Left lung (tissue), 4 donors: ENCODE measurements at regions not wholly inside any gene's neighbourhood (a gene's known extent, or its start where the extent isn't known, plus 50 kb on each side); places are given as distances from the start of the nearest gene placed in this dataset.

ENCODE experiments used
- ATAC-seq: fragments of 200-7000 bp; cut with Tn5 transposase; one replicate; pipeline ENCODE4 v1.9.1; 2020; ENCODE audit warnings: moderate library complexity
- DNase-seq, 4 donors: peaks; one replicate each; pipeline ENCODE4 v3.0.0-alpha.2; 2013 to 2020
- H3K27ac ChIP-seq, 2 donors: fragments of 200-600 bp; sonication (generic) in 1 of 2; one replicate each; pipeline versions ENCODE4 v1.5.0 to v1.8.0; 2020 to 2021
- H3K27me3 ChIP-seq, 2 donors: fragments of 200-600 bp; sonication (generic) in 1 of 2; one replicate each; pipeline versions ENCODE4 v1.5.0 to v1.8.0; 2020 to 2021
- H3K36me3 ChIP-seq, 2 donors: fragments of 200-600 bp; sonication (generic) in 1 of 2; one replicate each; pipeline versions ENCODE4 v1.5.0 to v1.8.0; 2020 to 2021
- H3K4me1 ChIP-seq, 2 donors: fragments of 200-600 bp; one replicate each; pipeline ENCODE4 v1.8.0; 2021
- H3K4me3 ChIP-seq, 2 donors: fragments of 200-600 bp; sonication (generic) in 1 of 2; one replicate each; pipeline versions ENCODE4 v1.5.0 to v1.8.0; 2020 to 2021; ENCODE audit warnings: mild to moderate bottlenecking in 1 of 2
- H3K9me3 ChIP-seq, 2 donors: fragments of 200-600 bp; sonication (generic) in 1 of 2; one replicate each; pipeline versions ENCODE4 v1.5.0 to v1.8.0; 2020 to 2021
- CTCF ChIP-seq, 2 donors: fragments of 200-600 bp; sonication (generic) in 1 of 2; IDR thresholded peaks; one replicate each; pipeline versions ENCODE4 v1.5.0 to v1.8.0; 2021; ENCODE audit warnings: antibody characterized with exemption in 2 of 2
- intact Hi-C, 2 donors: fragments of 100-400 bp; cut with DNase I; formaldehyde crosslinking; loops; one replicate each; pipeline versions ENCODE4 v1.11.2 to v1.14.2; 2022
- donor health status: DM: no; HTN: yes; CAD: no.
- donor health status: DM: no; HTN: no; CAD: no.

- Histone ChIP-seq H3K9me3 (peaks cover 0 to 5% of the 10 kb centered on the region in 2 donors), H3K4me1 (no peaks in the 10 kb centered on the region), H3K27ac (no peak overlapping the region), H3K27me3 (no peaks in the 10 kb centered on the region), H3K36me3 (no peaks in the 10 kb centered on the region), H3K4me3 (no peak overlapping the region)
- TF ChIP-seq CTCF (IDR thresholded peaks at IDR 0.05): no peak
- no peak for DNase-seq
- ATAC-seq: no peak
- intact Hi-C loops: no loop called here
These were observed 98.7 kb downstream of the QPCT start for GRCh38 chr2:37443082-37443481.

- no peak for DNase-seq
- intact Hi-C loops: no loop called here
- ATAC-seq: no peak
- no peaks in the 10 kb centered on the region for H3K4me1 ChIP-seq
- H3K36me3 ChIP-seq: no peaks in the 10 kb centered on the region
- no peak overlapping the region for H3K27ac ChIP-seq
- H3K4me3 ChIP-seq: no peak overlapping the region
- no peaks in the 10 kb centered on the region for H3K27me3 ChIP-seq
- no peaks in the 10 kb centered on the region for H3K9me3 ChIP-seq
- TF ChIP-seq CTCF (IDR thresholded peaks at IDR 0.05): no peak
These were observed 103.0 kb downstream of the QPCT start for GRCh38 chr2:37447446-37447845.

- Histone ChIP-seq H3K9me3 (no peaks in the 10 kb centered on the region), H3K36me3 (no peaks in the 10 kb centered on the region), H3K27me3 (no peaks in the 10 kb centered on the region), H3K4me1 (no peaks in the 10 kb centered on the region), H3K4me3 (no peak overlapping the region), H3K27ac (no peak overlapping the region)
- ATAC-seq (no peak), DNase-seq (no peak)
- intact Hi-C loops: no loop called here
- no peak for TF ChIP-seq CTCF (IDR thresholded peaks at IDR 0.05)
These were observed 104.1 kb downstream of the QPCT start for GRCh38 chr2:37448342-37449120.

- Histone ChIP-seq H3K36me3 (no peaks in the 10 kb centered on the region), H3K9me3 (no peaks in the 10 kb centered on the region), H3K27ac (no peak overlapping the region), H3K27me3 (no peaks in the 10 kb centered on the region), H3K4me1 (no peaks in the 10 kb centered on the region), H3K4me3 (no peak overlapping the region)
- no peak for TF ChIP-seq CTCF (IDR thresholded peaks at IDR 0.05)
- no peak for DNase-seq
- intact Hi-C loops: no loop called here
- peak; percentile 33 for ATAC-seq
These were observed 105.4 kb downstream of the QPCT start for GRCh38 chr2:37449761-37450296.

- H3K36me3 ChIP-seq: no peaks in the 10 kb centered on the region
- H3K27ac ChIP-seq: no peak overlapping the region
- DNase-seq (no peak), ATAC-seq (no peak)
- no peaks in the 10 kb centered on the region for H3K27me3 ChIP-seq
- H3K9me3 ChIP-seq: no peaks in the 10 kb centered on the region
- no peak for TF ChIP-seq CTCF (IDR thresholded peaks at IDR 0.05)
- intact Hi-C loops: no loop called here
- H3K4me3 ChIP-seq: no peak overlapping the region
- peaks cover 0 to 8% of the 10 kb centered on the region in 2 donors for H3K4me1 ChIP-seq
These were observed 108.6 kb downstream of the QPCT start for GRCh38 chr2:37453027-37453426.
